Neural progenitor cell (in vitro differentiated cells): ENCODE measurements at regions not wholly inside any gene's neighbourhood (a gene's known extent, or its start where the extent isn't known, plus 50 kb on each side); places are given as distances from the start of the nearest gene placed in this dataset.

ENCODE experiments used
- DNase-seq: peaks from one replicate; pipeline ENCODE4 v3.0.0-alpha.2; 2016; ENCODE audit warnings: low spot score
- H2AFZ ChIP-seq: fragments of 200-600 bp; sonication (generic); replicated peaks from 2 replicates; pipeline ENCODE4 v1.6.1; 2016; ENCODE audit warnings: antibody characterized with exemption
- H3F3A ChIP-seq: fragments of 200-600 bp; sonication (generic); 2 replicates; pipeline ENCODE4 v1.6.1; 2016; ENCODE audit warnings: antibody characterized with exemption, low read depth
- H3K27ac ChIP-seq: fragments of 200-600 bp; sonication (generic); 2 replicates; pipeline ENCODE4 v1.5.1; 2016; ENCODE audit warnings: mild to moderate bottlenecking
- H3K27me3 ChIP-seq: fragments of 200-600 bp; sonication (generic); 2 replicates; pipeline ENCODE4 v1.6.1; 2016; ENCODE audit warnings: mild to moderate bottlenecking, moderate library complexity
- H3K36me3 ChIP-seq: fragments of 200-600 bp; sonication (generic); 2 replicates; pipeline ENCODE4 v1.5.1; 2016
- H3K4me1 ChIP-seq: fragments of 200-600 bp; sonication (generic); 2 replicates; pipeline ENCODE4 v1.6.1; 2016; ENCODE audit warnings: mixed run types
- H3K4me2 ChIP-seq: fragments of 200-600 bp; sonication (generic); 2 replicates; pipeline ENCODE4 v1.6.1; 2016
- H3K4me3 ChIP-seq: fragments of 200-600 bp; sonication (generic); 2 replicates; pipeline ENCODE4 v1.5.1; 2016
- H3K79me2 ChIP-seq: fragments of 200-600 bp; sonication (generic); 2 replicates; pipeline ENCODE4 v1.6.1; 2016; ENCODE audit warnings: low read depth
- H3K9ac ChIP-seq: fragments of 200-600 bp; sonication (generic); 2 replicates; pipeline ENCODE4 v1.6.1; 2016
- H3K9me3 ChIP-seq: fragments of 200-600 bp; sonication (generic); 2 replicates; pipeline ENCODE4 v1.5.1; 2016; ENCODE audit warnings: low read depth
- H4K20me1 ChIP-seq: fragments of 200-600 bp; sonication (generic); 2 replicates; pipeline ENCODE4 v1.6.1; 2016; ENCODE audit warnings: low read depth
- H3K27ac Mint-ChIP-seq: 3 replicates; pipeline ENCODE4 v1.8.0; 2021; ENCODE audit warnings: mixed read lengths
- H3K27me3 Mint-ChIP-seq: 2 replicates; pipeline ENCODE4 v1.8.0; 2022; ENCODE audit warnings: low read depth, mild to moderate bottlenecking, inconsistent platforms, moderate library complexity, mixed read lengths; ENCODE audit not compliant: insufficient read depth
- H3K36me3 Mint-ChIP-seq: 3 replicates; pipeline ENCODE4 v1.8.0; 2021; ENCODE audit warnings: mixed read lengths
- H3K4me1 Mint-ChIP-seq: 3 replicates; pipeline ENCODE4 v1.8.0; 2021; ENCODE audit warnings: mixed read lengths
- H3K4me3 Mint-ChIP-seq: 3 replicates; pipeline ENCODE4 v1.8.0; 2021; ENCODE audit warnings: mild to moderate bottlenecking, moderate library complexity, mixed read lengths
- H3K9me3 Mint-ChIP-seq: 3 replicates; pipeline ENCODE4 v1.8.0; 2020; ENCODE audit warnings: mixed read lengths
- CTCF ChIP-seq: fragments of 200-600 bp; sonication (generic); IDR thresholded peaks from 2 replicates; pipeline ENCODE4 v1.5.1; 2017; ENCODE audit warnings: antibody characterized with exemption, mild to moderate bottlenecking
- EZH2 ChIP-seq: fragments of 200-600 bp; sonication (generic); IDR thresholded peaks from 2 replicates; pipeline ENCODE4 v1.6.1; 2017; ENCODE audit warnings: antibody characterized with exemption, mild to moderate bottlenecking, moderate library complexity
- EZH2phosphoT487 ChIP-seq: fragments of 200-600 bp; sonication (generic); IDR thresholded peaks from 2 replicates; pipeline ENCODE4 v1.6.1; 2017; ENCODE audit warnings: antibody characterized with exemption

GRCh38 chr5:17991775-17992174 lies 357.5 kb downstream of the TAF11L14 start:
- Mint-ChIP-seq H3K27ac (no peak overlapping the region), H3K4me3 (no peak overlapping the region), H3K9me3 (no peaks in the 10 kb centered on the region), H3K4me1 (peaks cover 26% of the 10 kb centered on the region), H3K27me3 (no peaks in the 10 kb centered on the region), H3K36me3 (no peaks in the 10 kb centered on the region)
- Histone ChIP-seq H3K27ac (no peak overlapping the region), H3K27me3 (no peaks in the 10 kb centered on the region), H3K4me3 (no peak overlapping the region), H3K9me3 (no peaks in the 10 kb centered on the region), H3K4me2 (no peak overlapping the region), H3K4me1 (no peaks in the 10 kb centered on the region), H3K9ac (no peak overlapping the region), H3K36me3 (no peaks in the 10 kb centered on the region), H3F3A (no peaks in the 10 kb centered on the region), H3K79me2 (no peaks in the 10 kb centered on the region), H4K20me1 (no peaks in the 10 kb centered on the region), H2AFZ (no peak overlapping the region)
- DNase-seq = no peak
- TF ChIP-seq EZH2 (no peak), EZH2phosphoT487 (no peak), CTCF (no peak)

GRCh38 chr5:17992291-17992690 lies 358.0 kb downstream of the TAF11L14 start:
- Histone ChIP-seq H3F3A (no peaks in the 10 kb centered on the region), H2AFZ (peak overlapping the region; percentile 57), H3K4me2 (no peak overlapping the region), H3K27me3 (no peaks in the 10 kb centered on the region), H3K9ac (no peak overlapping the region), H3K36me3 (no peaks in the 10 kb centered on the region), H3K27ac (no peak overlapping the region), H3K4me3 (no peak overlapping the region), H3K79me2 (no peaks in the 10 kb centered on the region), H3K9me3 (no peaks in the 10 kb centered on the region), H3K4me1 (no peaks in the 10 kb centered on the region), H4K20me1 (no peaks in the 10 kb centered on the region)
- Mint-ChIP-seq H3K36me3 (no peaks in the 10 kb centered on the region), H3K4me3 (no peak overlapping the region), H3K9me3 (no peaks in the 10 kb centered on the region), H3K27me3 (no peaks in the 10 kb centered on the region), H3K27ac (peak overlapping the region; percentile 71), H3K4me1 (peaks cover 26% of the 10 kb centered on the region)
- no peak for DNase-seq
- TF ChIP-seq EZH2phosphoT487 (no peak), EZH2 (no peak), CTCF (no peak)

- Histone ChIP-seq H3K9ac (no peak overlapping the region), H3F3A (no peaks in the 10 kb centered on the region), H3K4me3 (no peak overlapping the region), H2AFZ (no peak overlapping the region), H3K27me3 (no peaks in the 10 kb centered on the region), H4K20me1 (no peaks in the 10 kb centered on the region), H3K27ac (no peak overlapping the region), H3K4me2 (no peak overlapping the region), H3K36me3 (no peaks in the 10 kb centered on the region), H3K9me3 (no peaks in the 10 kb centered on the region), H3K4me1 (no peaks in the 10 kb centered on the region), H3K79me2 (no peaks in the 10 kb centered on the region)
- H3K36me3 Mint-ChIP-seq = no peaks in the 10 kb centered on the region
- no peaks in the 10 kb centered on the region for H3K27me3 Mint-ChIP-seq
- no peak for DNase-seq
- H3K4me1 Mint-ChIP-seq = peaks cover 13% of the 10 kb centered on the region
- no peak overlapping the region for H3K4me3 Mint-ChIP-seq
- TF ChIP-seq EZH2 (no peak), CTCF (no peak), EZH2phosphoT487 (no peak)
- no peak overlapping the region for H3K27ac Mint-ChIP-seq
- no peaks in the 10 kb centered on the region for H3K9me3 Mint-ChIP-seq
These were observed 361.7 kb downstream of the TAF11L14 start for GRCh38 chr5:17995997-17996396.
